Ishikawa (cell line): ENCODE measurements at regions not wholly inside any gene's neighbourhood (a gene's known extent, or its start where the extent isn't known, plus 50 kb on each side); places are given as distances from the start of the nearest gene placed in this dataset.

Experiments used
- CEBPB ChIP-seq: IDR thresholded peaks from 2 replicates; pipeline ENCODE4 v1.6.1; 2012
- CREB1 ChIP-seq: IDR thresholded peaks from 2 replicates; pipeline ENCODE4 v1.6.1; 2012; ENCODE audit warnings: low read depth
- EP300 ChIP-seq: IDR thresholded peaks from 2 replicates; pipeline ENCODE4 v1.6.1; 2012; ENCODE audit warnings: borderline replicate concordance
- NFIC ChIP-seq: IDR thresholded peaks from 2 replicates; pipeline ENCODE4 v1.6.1; 2012
- RAD21 ChIP-seq: IDR thresholded peaks from 2 replicates; pipeline ENCODE4 v1.6.1; 2012; ENCODE audit warnings: low read depth
- TAF1 ChIP-seq: IDR thresholded peaks from 2 replicates; pipeline ENCODE4 v1.6.1; 2012; ENCODE audit warnings: low read depth, mild to moderate bottlenecking
- TEAD4 ChIP-seq: IDR thresholded peaks from 2 replicates; pipeline ENCODE4 v1.6.1; 2012
- YY1 ChIP-seq: IDR thresholded peaks from 2 replicates; pipeline ENCODE4 v1.6.1; 2012; ENCODE audit warnings: low read depth
- ZBTB7A ChIP-seq: IDR thresholded peaks from 2 replicates; pipeline ENCODE4 v1.6.1; 2012; ENCODE audit warnings: low read depth
- TF ChIP-seq, protein P1 (sequence below): IDR thresholded peaks from 2 replicates; pipeline ENCODE4 v1.6.1; 2012

DNA sequence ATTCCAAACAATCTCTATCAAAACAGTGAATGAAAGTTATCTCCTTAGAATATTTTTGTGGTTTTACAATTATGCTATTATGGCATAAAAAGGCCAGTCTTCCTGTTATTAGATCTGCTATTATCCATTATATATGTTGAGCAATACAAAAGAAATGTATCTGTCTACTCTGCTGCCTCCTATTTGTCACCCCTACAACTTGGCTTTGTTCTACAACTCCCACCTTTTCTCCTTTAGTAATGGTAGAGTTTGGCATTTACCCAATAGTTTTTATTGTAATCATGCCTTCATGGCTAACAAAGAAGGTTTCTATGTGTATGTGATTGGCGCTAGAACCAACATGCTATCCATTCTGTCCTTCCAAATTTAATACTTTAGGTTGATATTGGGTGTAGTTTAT lies 189.2 kb upstream of the PRDM9 start:
- TF ChIP-seq ZBTB7A: no peak
- no peak for TF ChIP-seq TAF1
- no peak for TF ChIP-seq CEBPB
- TF ChIP-seq YY1: no peak
- TF ChIP-seq, protein P1, sequence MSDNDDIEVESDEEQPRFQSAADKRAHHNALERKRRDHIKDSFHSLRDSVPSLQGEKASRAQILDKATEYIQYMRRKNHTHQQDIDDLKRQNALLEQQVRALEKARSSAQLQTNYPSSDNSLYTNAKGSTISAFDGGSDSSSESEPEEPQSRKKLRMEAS: no peak
- TF ChIP-seq RAD21: no peak
- TF ChIP-seq EP300: no peak
- no peak for TF ChIP-seq TEAD4
- no peak for TF ChIP-seq NFIC
- no peak for TF ChIP-seq CREB1
